Transverse colon (tissue), 4 donors: ENCODE measurements at regions not wholly inside any gene's neighbourhood (a gene's known extent, or its start where the extent isn't known, plus 50 kb on each side); places are given as distances from the start of the nearest gene placed in this dataset.

Experiments
- CTCF ChIP-seq, 5 experiments: fragments of 200-600 bp in 3 of 5; fragments of 450-650 bp in 2 of 5; sonication (generic) in 3 of 5; IDR thresholded peaks; 1 replicate in 2 of 5; 2 replicates in 3 of 5; pipeline ENCODE4 v1.5.1; 2016 to 2017; ENCODE audit warnings: antibody characterized with exemption in 5 of 5, inconsistent platforms in 3 of 5, mild to moderate bottlenecking in 2 of 5, moderate library complexity in 1 of 5
- EP300 ChIP-seq: sonication (generic); formaldehyde crosslinking; IDR thresholded peaks from one replicate; pipeline ENCODE4 v1.6.1; 2017; ENCODE audit warnings: antibody characterized with exemption, low read depth
- POLR2AphosphoS5 ChIP-seq, 3 donors: sonication (generic); formaldehyde crosslinking; IDR thresholded peaks; one replicate each; pipeline ENCODE4 v1.6.1; 2016; ENCODE audit warnings: antibody characterized with exemption in 3 of 3

GRCh38 chr20:19895761-19896160 is 121.4 kb upstream of the NAA20 start:
- TF ChIP-seq CTCF (IDR thresholded peaks at IDR 0.05): no peak
- TF ChIP-seq EP300: no peak
- no peak for TF ChIP-seq POLR2AphosphoS5 (IDR thresholded peaks at IDR 0.05)
